SH-SY5Y (cell line): ENCODE measurements at regions not wholly inside any gene's neighbourhood (a gene's known extent, or its start where the extent isn't known, plus 50 kb on each side); places are given as distances from the start of the nearest gene placed in this dataset.

Source experiments
- GATA2 ChIP-seq: IDR thresholded peaks from 2 replicates; pipeline ENCODE4 v1.6.1; 2011; ENCODE audit warnings: mild to moderate bottlenecking, low read depth, low read length
- GATA3 ChIP-seq: IDR thresholded peaks from 2 replicates; pipeline ENCODE4 v1.6.1; 2011; ENCODE audit warnings: low read depth, mild to moderate bottlenecking, low read length, moderate library complexity

DNA sequence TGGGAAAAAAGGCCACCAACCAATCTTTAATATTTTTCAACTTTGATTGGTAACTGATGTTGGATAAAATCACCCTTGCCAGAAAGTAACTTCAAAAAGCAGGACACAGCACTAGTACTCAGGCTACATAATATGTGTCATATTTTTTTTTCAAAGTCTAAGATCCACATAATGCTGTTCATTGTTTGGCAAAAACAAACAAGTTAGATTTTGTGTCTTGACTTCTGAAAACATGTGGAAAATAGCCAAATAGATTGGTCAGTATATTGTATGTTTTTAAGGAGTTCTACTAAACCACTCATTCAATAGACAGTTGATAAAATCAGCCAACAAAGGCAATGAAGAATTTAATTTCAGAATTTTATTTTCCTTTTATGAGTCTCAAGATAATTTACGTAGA lies 111.7 kb upstream of the CCDC54 start:
- TF ChIP-seq GATA2 (no peak), GATA3 (no peak)
